NT2/D1 (cell line): ENCODE measurements at regions not wholly inside any gene's neighbourhood (a gene's known extent, or its start where the extent isn't known, plus 50 kb on each side); places are given as distances from the start of the nearest gene placed in this dataset.

Source experiments
- DNase-seq: peaks from one replicate; pipeline ENCODE4 v3.0.0-alpha.2; 2011; ENCODE audit warnings: low read depth, low spot score
- H3K27me3 ChIP-seq: 2 replicates; pipeline ENCODE4 v1.6.0; 2011; ENCODE audit warnings: mild to moderate bottlenecking; ENCODE audit not compliant: insufficient read length, insufficient read depth
- H3K36me3 ChIP-seq: 2 replicates; pipeline ENCODE4 v1.6.1; 2011; ENCODE audit warnings: mild to moderate bottlenecking, low read length, mixed read lengths; ENCODE audit not compliant: insufficient read depth, insufficient read length
- H3K4me1 ChIP-seq: 2 replicates; pipeline ENCODE4 v1.5.1; 2011; ENCODE audit not compliant: insufficient read depth, insufficient read length
- H3K4me3 ChIP-seq: 2 replicates; pipeline ENCODE4 v1.5.1; 2011; ENCODE audit warnings: low read depth; ENCODE audit not compliant: insufficient read length
- H3K9ac ChIP-seq: 2 replicates; pipeline ENCODE4 v1.6.0; 2011; ENCODE audit warnings: low read depth; ENCODE audit not compliant: insufficient read length
- H3K9me3 ChIP-seq: 2 replicates; pipeline ENCODE4 v1.5.1; 2011; ENCODE audit warnings: mild to moderate bottlenecking, low read length; ENCODE audit not compliant: insufficient read depth
- SUZ12 ChIP-seq: IDR thresholded peaks from 2 replicates; pipeline ENCODE4 v1.6.1; 2011; ENCODE audit not compliant: insufficient read length, insufficient read depth; ENCODE audit errors: extremely low read depth
- YY1 ChIP-seq: IDR thresholded peaks from 2 replicates; pipeline ENCODE4 v1.6.1; 2011; ENCODE audit not compliant: insufficient read length, insufficient read depth
- ZNF274 ChIP-seq: IDR thresholded peaks from 2 replicates; pipeline ENCODE4 v1.6.1; 2011; ENCODE audit warnings: mild to moderate bottlenecking, low read depth, low read length

DNA sequence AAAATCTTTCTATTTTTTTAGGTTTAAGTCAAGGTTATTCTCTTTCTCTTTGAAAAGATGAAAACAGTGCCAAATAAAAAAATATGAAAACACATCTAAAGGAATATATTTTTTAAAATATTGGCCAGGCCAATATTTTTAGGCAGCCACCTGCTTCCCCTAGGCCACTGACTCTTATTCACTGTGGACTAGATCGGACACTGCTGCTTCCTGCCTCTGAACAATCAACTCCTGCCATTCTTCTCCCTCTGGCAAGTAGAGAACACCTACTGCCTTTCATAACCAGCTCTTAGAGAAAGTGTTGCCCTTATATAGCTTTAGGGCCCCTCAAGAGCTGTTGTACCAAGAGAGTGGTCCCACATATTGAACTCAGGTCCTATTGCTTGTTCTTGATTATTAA lies 529.2 kb downstream of the RAPGEF2 start:
- Histone ChIP-seq H3K9ac (no peak overlapping the region), H3K27me3 (no peaks in the 10 kb centered on the region), H3K4me3 (no peak overlapping the region), H3K9me3 (no peaks in the 10 kb centered on the region), H3K36me3 (no peaks in the 10 kb centered on the region), H3K4me1 (no peaks in the 10 kb centered on the region)
- no peak for DNase-seq
- no peak for TF ChIP-seq YY1
- no peak for TF ChIP-seq SUZ12
- TF ChIP-seq ZNF274, result no peak

DNA sequence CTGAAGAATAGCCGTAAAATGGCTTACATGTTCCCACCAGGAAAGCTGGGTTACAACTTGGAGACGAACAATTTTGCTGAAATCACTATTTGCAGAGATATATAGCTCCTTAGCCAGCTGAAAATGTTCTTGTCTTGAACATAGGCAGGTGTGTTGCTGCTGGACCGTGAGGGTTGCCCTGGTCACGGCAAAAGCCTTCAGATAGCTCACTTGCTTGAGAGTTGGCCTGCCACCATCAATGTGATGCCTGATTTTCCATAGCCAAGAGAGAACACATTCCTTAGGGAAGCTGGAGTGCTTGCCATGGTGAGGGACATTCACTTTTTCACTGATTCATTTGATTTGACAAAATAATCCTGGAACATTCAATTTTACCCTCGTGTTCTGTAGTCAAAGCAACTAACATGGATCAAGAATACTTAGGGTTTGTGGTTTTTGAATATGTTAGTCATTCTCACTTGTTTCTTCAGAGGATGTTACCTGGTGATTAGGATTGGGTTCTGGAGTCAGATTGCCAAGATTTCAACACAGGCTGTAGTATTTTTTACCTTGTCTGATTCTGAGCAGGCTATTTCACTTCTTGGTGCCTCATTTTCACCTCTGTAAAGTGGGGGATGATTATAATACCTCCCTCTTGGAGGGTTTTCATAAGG lies 536.9 kb downstream of the RAPGEF2 start:
- DNase-seq, result no peak
- Histone ChIP-seq H3K4me1 (no peaks in the 10 kb centered on the region), H3K9me3 (no peaks in the 10 kb centered on the region), H3K27me3 (no peaks in the 10 kb centered on the region), H3K36me3 (no peaks in the 10 kb centered on the region), H3K4me3 (no peak overlapping the region), H3K9ac (no peak overlapping the region)
- TF ChIP-seq YY1 (no peak), SUZ12 (no peak), ZNF274 (no peak)

DNA sequence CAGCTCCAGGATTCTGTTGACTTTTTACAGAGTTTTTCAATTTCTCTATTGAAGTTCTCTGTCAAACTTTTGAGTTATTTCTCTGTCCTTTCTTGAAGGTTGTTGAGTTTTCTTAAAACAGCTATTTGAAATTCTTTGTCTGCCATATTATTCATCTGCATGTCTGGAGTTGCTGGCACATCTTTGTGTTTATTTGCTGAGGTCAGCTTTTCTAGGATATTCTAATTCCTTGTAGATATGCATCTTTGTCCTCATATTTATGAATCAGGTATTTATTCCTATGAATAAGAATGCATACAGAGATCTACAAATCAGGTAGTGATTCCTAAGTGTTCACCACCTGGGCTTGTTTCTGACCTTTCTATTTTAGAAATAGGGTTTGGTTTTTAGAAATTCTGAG lies 546.4 kb downstream of the RAPGEF2 start:
- Histone ChIP-seq H3K4me1 (no peaks in the 10 kb centered on the region), H3K36me3 (no peaks in the 10 kb centered on the region), H3K9me3 (no peaks in the 10 kb centered on the region), H3K9ac (no peak overlapping the region), H3K27me3 (no peaks in the 10 kb centered on the region), H3K4me3 (no peak overlapping the region)
- no peak for DNase-seq
- no peak for TF ChIP-seq SUZ12
- TF ChIP-seq ZNF274, result no peak
- no peak for TF ChIP-seq YY1

DNA sequence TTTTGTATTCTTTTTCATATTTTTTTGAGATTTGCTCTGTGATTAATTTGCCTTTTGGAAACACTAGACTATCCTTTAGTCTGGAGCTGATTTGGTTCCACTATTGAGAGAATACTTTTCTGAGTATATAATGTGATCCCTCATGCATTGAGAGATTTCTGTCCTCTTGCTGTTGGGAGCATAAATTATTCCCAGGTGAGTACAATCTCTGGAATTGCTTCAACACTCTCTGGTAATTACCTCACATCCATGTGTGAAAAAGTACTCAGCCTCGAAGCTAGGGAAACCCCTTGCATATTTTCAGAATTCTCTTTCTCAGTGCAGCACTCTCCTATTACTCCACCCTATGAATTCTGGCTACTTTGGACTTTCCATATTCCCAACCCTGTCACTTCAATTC lies 550.0 kb downstream of the RAPGEF2 start:
- no peaks in the 10 kb centered on the region for H3K9me3 ChIP-seq

DNA sequence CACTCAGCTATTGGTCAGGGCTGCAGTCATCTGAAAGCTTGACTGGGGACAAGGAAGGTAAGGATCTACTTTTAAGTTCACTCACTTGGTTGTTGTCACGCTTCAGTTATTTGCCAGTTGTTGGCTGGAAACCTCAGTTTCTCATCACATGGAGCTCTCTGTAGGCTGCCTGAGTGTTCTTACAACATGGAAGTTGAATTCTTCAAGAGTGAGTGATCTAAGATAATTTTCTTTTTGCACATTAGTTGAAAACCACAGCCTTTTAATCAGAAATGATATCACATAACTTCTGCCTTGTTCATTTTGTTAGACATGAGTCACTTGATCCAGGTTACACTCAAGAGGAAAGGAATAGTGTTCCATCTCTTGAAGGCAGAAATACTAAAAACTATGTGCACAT lies 552.7 kb downstream of the RAPGEF2 start:
- H3K9me3 ChIP-seq, result no peaks in the 10 kb centered on the region
- TF ChIP-seq YY1 (no peak), ZNF274 (no peak), SUZ12 (no peak)
- no peak for DNase-seq
- no peaks in the 10 kb centered on the region for H3K36me3 ChIP-seq
- H3K9ac ChIP-seq, result no peak overlapping the region
- H3K27me3 ChIP-seq, result no peaks in the 10 kb centered on the region
- H3K4me1 ChIP-seq, result no peaks in the 10 kb centered on the region
- H3K4me3 ChIP-seq, result no peak overlapping the region

More for the DNA sequence above, 550.0 kb downstream of the RAPGEF2 start:
- H3K36me3 ChIP-seq, result no peaks in the 10 kb centered on the region
- TF ChIP-seq SUZ12, result no peak
- TF ChIP-seq ZNF274, result no peak
- TF ChIP-seq YY1, result no peak
- no peak overlapping the region for H3K4me3 ChIP-seq
- no peak overlapping the region for H3K9ac ChIP-seq
- H3K27me3 ChIP-seq, result no peaks in the 10 kb centered on the region
- no peaks in the 10 kb centered on the region for H3K4me1 ChIP-seq
- no peak for DNase-seq

DNA sequence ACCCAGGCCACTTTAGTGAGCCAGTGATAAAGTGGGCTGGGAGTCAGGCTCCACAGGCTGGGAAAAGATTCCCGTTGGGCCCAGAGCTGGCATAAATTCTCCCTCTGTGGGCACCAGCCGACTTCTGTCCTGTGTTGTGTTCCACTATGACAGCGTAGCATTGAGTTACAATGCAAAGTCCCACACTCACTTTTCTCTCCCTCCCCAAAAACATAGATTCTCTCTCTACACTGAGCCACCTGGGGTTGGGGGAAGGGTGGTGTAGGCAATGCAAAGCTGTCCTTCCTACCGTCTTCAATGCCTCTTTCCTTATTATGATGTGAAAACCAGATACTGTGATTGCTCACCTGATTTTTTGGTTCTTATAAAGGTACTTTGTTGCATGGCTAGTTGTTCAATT lies 566.2 kb downstream of the RAPGEF2 start:
- H3K36me3 ChIP-seq, result no peaks in the 10 kb centered on the region
- no peaks in the 10 kb centered on the region for H3K4me1 ChIP-seq
- no peak for DNase-seq
- no peak overlapping the region for H3K4me3 ChIP-seq
- H3K9me3 ChIP-seq, result no peaks in the 10 kb centered on the region
- TF ChIP-seq SUZ12 (no peak), ZNF274 (no peak), YY1 (no peak)
- H3K27me3 ChIP-seq, result no peaks in the 10 kb centered on the region
- H3K9ac ChIP-seq, result no peak overlapping the region

DNA sequence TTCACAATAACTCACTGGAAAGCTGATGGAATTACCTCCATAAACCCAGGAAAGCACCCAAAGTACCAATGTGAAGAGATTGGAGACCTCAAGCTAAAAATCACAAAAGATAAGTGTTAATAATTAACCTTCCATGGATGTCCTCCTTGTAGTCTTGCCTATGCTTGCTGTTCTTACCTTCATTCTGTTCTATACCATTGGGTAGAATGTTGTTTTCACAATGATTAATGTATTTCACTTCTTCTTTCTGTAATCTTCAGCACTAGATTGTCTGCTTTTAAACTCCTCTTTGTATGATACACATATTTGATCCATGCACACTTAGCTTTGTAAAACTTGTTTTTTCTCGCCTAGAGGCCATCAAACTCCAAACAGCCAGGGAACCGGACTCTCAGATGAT lies 570.3 kb downstream of the RAPGEF2 start:
- Histone ChIP-seq H3K9ac (no peak overlapping the region), H3K4me3 (no peak overlapping the region), H3K9me3 (no peaks in the 10 kb centered on the region), H3K4me1 (no peaks in the 10 kb centered on the region), H3K36me3 (no peaks in the 10 kb centered on the region), H3K27me3 (no peaks in the 10 kb centered on the region)
- no peak for DNase-seq
- TF ChIP-seq SUZ12, result no peak
- TF ChIP-seq ZNF274, result no peak
- no peak for TF ChIP-seq YY1

DNA sequence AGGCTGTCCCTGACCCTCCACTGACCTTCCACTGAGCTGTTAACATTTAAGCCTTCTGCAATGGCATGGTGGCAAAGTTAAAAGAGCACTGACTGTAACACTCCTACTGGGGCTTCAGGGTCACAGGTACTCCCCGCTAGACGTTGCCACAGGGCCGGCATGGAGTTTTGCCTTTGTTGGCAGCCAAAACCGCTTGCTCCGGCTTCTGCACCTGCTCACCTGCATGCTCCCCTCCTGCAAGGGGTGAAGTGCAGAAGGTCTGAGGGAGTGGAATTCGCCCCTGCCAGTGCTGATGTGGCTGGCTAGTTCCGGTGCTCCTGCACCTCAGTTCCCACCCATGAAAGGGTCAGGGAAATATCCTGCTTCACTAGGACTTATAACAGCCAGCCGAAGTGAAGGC lies 571.4 kb downstream of the RAPGEF2 start:
- Histone ChIP-seq H3K36me3 (no peaks in the 10 kb centered on the region), H3K9me3 (no peaks in the 10 kb centered on the region), H3K4me1 (no peaks in the 10 kb centered on the region), H3K27me3 (no peaks in the 10 kb centered on the region), H3K4me3 (no peak overlapping the region), H3K9ac (no peak overlapping the region)
- no peak for TF ChIP-seq ZNF274
- TF ChIP-seq SUZ12, result no peak
- no peak for TF ChIP-seq YY1
- no peak for DNase-seq
